ENCODE measurements at regions not wholly inside any gene's neighbourhood (a gene's known extent, or its start where the extent isn't known, plus 50 kb on each side); places are given as distances from the start of the nearest gene placed in this dataset.

DNA sequence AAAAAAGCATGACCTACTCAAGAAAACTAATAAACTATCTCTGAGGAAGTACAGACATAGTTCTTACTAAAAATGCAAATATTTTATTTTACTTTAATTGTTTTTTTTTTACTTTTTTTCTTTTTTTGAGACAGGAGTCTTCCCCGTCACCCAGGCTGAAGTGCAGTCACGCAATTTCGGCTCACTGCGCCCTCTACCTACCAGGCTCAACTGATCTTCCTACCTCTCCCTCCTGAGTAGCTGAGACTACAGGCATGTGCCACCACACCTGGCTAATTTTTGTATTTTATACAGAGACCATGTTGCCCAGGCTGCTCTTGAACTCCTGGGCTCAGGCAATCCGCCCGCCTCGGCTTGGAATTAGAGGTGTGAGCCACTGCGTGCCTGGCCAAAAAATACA is 1263.1 kb downstream of the KCNT2 start:
- TF ChIP-seq, protein P1, sequence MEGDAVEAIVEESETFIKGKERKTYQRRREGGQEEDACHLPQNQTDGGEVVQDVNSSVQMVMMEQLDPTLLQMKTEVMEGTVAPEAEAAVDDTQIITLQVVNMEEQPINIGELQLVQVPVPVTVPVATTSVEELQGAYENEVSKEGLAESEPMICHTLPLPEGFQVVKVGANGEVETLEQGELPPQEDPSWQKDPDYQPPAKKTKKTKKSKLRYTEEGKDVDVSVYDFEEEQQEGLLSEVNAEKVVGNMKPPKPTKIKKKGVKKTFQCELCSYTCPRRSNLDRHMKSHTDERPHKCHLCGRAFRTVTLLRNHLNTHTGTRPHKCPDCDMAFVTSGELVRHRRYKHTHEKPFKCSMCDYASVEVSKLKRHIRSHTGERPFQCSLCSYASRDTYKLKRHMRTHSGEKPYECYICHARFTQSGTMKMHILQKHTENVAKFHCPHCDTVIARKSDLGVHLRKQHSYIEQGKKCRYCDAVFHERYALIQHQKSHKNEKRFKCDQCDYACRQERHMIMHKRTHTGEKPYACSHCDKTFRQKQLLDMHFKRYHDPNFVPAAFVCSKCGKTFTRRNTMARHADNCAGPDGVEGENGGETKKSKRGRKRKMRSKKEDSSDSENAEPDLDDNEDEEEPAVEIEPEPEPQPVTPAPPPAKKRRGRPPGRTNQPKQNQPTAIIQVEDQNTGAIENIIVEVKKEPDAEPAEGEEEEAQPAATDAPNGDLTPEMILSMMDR (IDR thresholded peaks at IDR 0.05; ENCODE audit: low read length) = no peak
- no peak for TF ChIP-seq EZH2 (IDR thresholded peaks at IDR 0.05; ENCODE audit: borderline replicate concordance, low read length)
